HG03060 (cell line): ENCODE measurements at regions not wholly inside any gene's neighbourhood (a gene's known extent, or its start where the extent isn't known, plus 50 kb on each side); places are given as distances from the start of the nearest gene placed in this dataset.
A peak's percentile ranks its signal among the peaks of the same experiment; 100 is the strongest.

Source experiments
- ATAC-seq: cut with Tn5 transposase; IDR thresholded peaks from one replicate; pipeline ENCODE4 v1.9.1; 2021; ENCODE audit warnings: low read depth, moderate number of reproducible peaks; ENCODE audit not compliant: unreplicated experiment

- no peak for ATAC-seq
These were observed 272.5 kb downstream of the DSEL start for GRCh38 chr18:67243799-67244587.

GRCh38 chr18:67242001-67242400, 274.5 kb downstream of the DSEL start:
- ATAC-seq = no peak

- ATAC-seq = no peak
These were observed 275.2 kb downstream of the DSEL start for GRCh38 chr18:67241299-67241698.

- ATAC-seq = no peak
These were observed 276.7 kb downstream of the DSEL start for GRCh38 chr18:67239826-67240225.

GRCh38 chr18:67232991-67233390, 283.5 kb downstream of the DSEL start:
- ATAC-seq = no peak

- ATAC-seq = no peak
These were observed 284.1 kb downstream of the DSEL start for GRCh38 chr18:67232406-67232805.

GRCh38 chr18:67222887-67223286, 293.6 kb downstream of the DSEL start:
- no peak for ATAC-seq

DNA sequence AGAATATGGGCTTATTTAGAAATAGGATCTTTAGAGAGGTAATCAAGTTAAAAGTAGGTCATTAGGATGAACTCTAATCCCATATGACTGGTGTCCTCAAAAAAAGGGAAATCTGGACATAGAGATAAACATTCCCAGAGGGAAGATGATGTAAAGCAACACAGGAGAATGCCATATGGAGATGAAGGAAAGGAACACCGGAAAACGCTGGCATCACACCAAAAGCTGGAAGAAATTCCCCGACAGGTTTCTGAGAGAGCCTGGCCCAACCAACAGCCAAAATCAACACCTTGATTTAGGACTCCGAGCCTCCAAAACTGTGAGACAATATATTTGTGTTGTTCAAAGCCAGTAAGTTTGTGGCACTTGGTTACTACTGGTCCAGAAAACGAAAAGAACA, 296.7 kb downstream of the DSEL start:
- ATAC-seq = no peak

DNA sequence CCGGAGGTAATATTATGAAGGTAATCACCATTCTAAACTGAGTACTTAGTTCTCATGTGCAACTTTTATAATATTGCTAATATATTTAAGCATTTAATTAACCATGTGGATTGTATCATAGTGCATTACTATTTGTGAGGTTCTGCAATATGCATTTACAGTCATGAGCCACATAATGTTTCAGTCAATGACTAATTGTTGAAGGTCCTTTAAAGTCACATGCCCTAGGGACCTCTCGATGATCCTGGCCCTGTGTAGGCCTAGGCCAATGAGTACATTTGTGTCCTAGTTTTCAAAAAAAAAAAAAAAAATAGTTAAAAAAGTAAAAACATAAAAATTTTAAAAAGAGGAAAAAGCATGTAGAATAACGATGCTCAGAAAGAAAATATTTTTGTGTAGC, 298.0 kb downstream of the DSEL start:
- ATAC-seq = no peak

- peak; percentile 89 for ATAC-seq
These were observed 298.9 kb downstream of the DSEL start for GRCh38 chr18:67217551-67218166.

- ATAC-seq = no peak
These were observed 299.7 kb downstream of the DSEL start for GRCh38 chr18:67216846-67217245.

DNA sequence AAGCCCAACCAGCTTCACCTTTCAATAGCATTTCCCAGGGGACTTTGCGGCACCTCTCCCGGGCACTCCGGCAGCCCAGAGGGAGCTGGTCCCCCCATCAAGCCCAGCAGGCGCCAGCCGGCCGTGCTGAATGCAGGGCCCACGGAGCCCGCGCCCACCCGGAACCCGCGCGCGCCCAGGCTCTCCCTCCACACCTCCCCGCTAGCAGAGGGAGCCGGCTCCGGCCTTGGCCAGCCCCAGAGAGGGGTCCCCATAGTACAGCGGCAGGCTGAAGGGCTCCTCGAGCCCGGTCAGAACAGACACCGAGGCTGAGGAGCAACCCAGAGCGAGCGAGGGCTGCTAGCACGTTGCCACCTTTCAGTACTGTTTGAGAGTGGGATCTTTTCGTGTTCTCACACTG, 300.8 kb downstream of the DSEL start:
- no peak for ATAC-seq

GRCh38 chr18:67211646-67212045, 304.9 kb downstream of the DSEL start:
- ATAC-seq = no peak

DNA sequence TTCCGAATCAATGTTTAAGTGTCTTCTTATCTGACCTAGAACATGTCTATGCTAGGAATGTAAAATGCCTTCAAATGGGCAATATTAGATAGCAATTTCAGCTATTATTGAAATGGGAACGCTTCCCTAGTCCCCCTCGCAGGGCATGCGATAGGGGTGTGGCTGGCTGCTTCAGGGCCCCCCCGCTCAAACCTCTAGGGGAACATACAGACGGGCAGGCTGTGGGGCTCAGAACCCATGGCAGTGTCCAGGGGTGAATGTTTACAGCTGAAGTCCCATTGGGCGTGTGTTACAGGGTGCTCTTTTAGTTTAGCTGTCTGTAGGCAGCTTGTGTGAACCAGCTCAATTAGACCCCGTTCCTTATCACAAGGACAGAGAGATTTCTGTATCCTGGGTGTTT, 315.9 kb downstream of the DSEL start:
- ATAC-seq = no peak

DNA sequence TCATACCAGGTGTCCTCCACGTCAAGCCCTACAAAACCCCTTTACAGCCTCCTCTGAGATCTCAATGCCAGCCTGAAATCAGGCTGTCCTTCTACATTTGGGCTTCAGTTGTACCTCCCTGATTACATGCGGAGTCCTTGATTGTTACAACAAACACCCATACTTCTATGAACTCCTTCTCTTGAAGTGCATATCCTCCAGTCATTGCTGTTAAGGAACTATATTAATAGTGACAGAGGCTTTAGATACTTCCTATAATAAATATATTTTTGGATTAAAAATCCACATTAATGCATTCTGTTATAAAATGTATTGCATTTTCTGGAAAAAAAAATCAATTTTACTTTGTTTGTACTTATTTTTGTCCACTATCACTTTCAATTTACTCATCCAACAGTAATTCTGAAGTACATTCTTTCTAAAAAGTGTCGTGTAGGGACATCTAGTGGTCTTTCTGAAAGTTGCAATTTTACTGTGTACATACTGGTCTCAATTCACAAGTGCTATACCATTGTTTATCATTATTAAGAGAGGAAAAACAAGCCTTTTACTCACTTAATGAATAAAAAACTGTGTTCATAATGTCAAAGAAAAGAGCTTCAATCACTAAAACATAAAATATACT, 316.4 kb downstream of the DSEL start:
- peak; percentile 87 for ATAC-seq

- ATAC-seq = no peak
These were observed 321.6 kb downstream of the DSEL start for GRCh38 chr18:67194886-67195285.

DNA sequence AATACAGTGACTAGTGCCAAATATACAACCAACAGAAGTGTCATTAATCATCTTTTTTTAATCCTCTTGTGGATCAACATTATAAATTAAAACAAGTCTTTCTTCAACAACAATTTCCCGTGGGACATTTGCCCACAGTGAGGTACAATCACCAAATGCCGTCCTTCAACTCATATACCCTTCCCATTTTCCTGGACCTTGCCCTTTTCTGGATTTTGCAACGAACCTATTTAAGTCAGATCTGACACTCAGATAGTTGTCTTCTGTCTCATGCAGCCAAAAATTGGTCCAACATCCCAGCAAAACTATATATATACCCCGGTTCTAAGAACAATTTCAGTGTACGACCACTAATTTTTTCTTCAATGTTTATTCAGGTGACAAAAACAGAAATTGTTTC, 324.0 kb downstream of the DSEL start:
- no peak for ATAC-seq

- ATAC-seq = no peak
These were observed 333.1 kb downstream of the DSEL start for GRCh38 chr18:67183398-67183797.

DNA sequence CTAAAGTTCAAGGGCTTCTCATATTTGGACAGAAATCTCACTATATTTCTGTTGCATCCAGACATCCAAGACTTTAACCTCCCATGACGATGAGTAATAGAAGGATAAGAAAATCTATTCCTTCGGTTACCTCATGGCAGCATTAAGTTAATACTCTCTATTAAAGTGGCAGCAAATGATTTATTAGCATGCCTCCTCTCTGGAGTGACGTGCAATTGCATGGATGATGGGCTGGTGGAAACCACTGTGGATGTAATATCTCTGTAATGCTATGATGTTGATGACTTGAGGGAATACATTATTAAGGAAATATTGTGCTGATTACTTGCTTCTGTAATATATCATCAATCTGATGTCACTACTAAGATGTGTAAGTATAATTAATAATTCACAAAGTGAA, 336.8 kb downstream of the DSEL start:
- ATAC-seq = no peak

- no peak for ATAC-seq
These were observed 356.9 kb downstream of the DSEL start for GRCh38 chr18:67159662-67160061.

DNA sequence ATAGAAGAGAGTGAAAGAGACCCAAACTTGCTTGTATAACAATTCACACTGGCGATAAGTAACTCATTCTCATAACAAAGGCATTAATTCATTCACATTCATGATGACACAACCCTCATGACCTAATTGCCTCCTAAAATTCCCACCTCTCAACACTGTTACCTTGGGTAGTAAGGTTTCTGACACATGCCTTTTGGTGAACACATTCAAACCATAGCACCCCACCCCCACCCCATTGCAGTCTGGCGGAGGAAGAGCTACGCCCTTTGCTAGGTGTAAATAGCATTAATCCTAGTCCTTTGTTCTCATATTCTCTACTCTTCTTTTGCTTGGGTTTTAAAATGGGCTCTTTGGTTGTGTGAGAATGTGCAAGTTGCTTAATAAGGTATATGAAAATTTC, 361.5 kb downstream of the DSEL start:
- no peak for ATAC-seq

DNA sequence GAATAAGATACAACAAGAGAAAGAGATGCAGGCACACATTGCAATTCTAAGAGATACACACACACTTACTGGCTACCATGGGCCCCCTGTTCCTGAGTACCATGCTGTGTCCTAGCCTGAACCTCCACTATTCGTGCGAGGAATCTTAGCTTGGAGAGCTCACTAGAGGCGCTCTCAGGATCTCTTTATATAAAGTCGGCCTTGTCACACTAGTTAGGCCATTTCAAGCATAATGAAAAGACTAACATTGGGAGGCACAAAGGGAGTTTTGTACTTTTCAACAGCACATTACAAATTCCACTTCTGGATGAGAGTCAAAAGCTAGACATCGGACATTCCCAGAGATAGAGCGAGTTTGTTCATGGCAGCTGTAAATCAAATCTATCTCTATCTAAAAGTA, 365.2 kb downstream of the DSEL start:
- ATAC-seq = no peak
